ENCODE measurements at regions not wholly inside any gene's neighbourhood (a gene's known extent, or its start where the extent isn't known, plus 50 kb on each side); places are given as distances from the start of the nearest gene placed in this dataset.

DNA sequence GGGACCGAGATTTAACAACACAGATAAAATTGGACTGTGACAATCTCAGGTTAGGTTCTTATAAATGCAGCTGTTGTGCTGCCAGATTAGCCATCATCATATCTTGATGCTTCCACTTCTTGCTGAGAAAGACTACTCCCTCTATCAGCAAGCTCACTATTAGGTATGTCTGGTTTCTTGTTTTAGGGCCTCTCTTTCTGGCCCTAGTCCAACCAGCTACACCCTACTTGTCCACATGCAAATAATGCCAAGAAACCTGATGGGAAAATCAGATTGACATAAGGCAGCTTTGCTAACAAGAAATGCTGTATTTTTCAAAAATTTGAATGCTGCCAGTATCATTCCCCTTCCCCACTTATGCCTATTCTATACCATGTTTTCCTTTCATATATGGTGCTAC is 296.0 kb downstream of the RMST start:
- Mint-ChIP-seq H3K4me1 (no peaks in the 10 kb centered on the region), H3K27ac (no peak overlapping the region), H3K4me3 (no peak overlapping the region), H3K9me3 (peaks cover 0 to 7% (median 2%) of the 10 kb centered on the region in 7 donors), H3K27me3 (ENCODE audit: low read depth in 3 of 3) (no peaks in the 10 kb centered on the region), H3K36me3 (no peaks in the 10 kb centered on the region)
- H3K4me1 ChIP-seq (ENCODE audit: control insufficient read depth in 1 of 2, insufficient read depth in 2 of 2, low read length in 2 of 2) = no peaks in the 10 kb centered on the region
- no peak overlapping the region for H3K4me2 ChIP-seq (replicated peaks; ENCODE audit: extremely low read depth, low read length, poor library complexity, severe bottlenecking)
- no peak overlapping the region for H2AFZ ChIP-seq (ENCODE audit: insufficient read depth, low read depth, low read length, poor library complexity, severe bottlenecking)
- no peaks in the 10 kb centered on the region for H3K27me3 ChIP-seq (ENCODE audit: control insufficient read depth in 2 of 2, insufficient read depth in 2 of 2, low read length in 2 of 2)
- H3K9me3 ChIP-seq (replicated peaks in 1 of 2; ENCODE audit: control insufficient read depth in 1 of 2, insufficient read depth in 1 of 2, low read length in 2 of 2) = no peaks in the 10 kb centered on the region
- H4K20me1 ChIP-seq (ENCODE audit: insufficient read depth, low read length) = no peaks in the 10 kb centered on the region
- no peaks in the 10 kb centered on the region for H3K79me2 ChIP-seq (ENCODE audit: insufficient read depth, low read length)
- no peak for TF ChIP-seq CTCF (IDR thresholded peaks at IDR 0.05)
- intact Hi-C loops (cut with micrococcal nuclease) = no loop called here
- H3K27ac ChIP-seq (ENCODE audit: low read depth in 1 of 2, low read length in 2 of 2) = no peak overlapping the region
- H3K36me3 ChIP-seq (replicated peaks in 1 of 2; ENCODE audit: control insufficient read depth in 1 of 2, insufficient read depth in 2 of 2, low read length in 2 of 2) = no peaks in the 10 kb centered on the region
- H3K9ac ChIP-seq (ENCODE audit: insufficient read depth, low read length, poor library complexity, severe bottlenecking) = no peak overlapping the region
- no peak for DNase-seq
- WGBS (ENCODE audit: insufficient coverage) = no CpG with 5 or more reads among the region's 1 CpG
- no peak overlapping the region for H3K4me3 ChIP-seq (replicated peaks in 1 of 3; ENCODE audit: low read depth in 2 of 3, low read length in 3 of 3)

DNA sequence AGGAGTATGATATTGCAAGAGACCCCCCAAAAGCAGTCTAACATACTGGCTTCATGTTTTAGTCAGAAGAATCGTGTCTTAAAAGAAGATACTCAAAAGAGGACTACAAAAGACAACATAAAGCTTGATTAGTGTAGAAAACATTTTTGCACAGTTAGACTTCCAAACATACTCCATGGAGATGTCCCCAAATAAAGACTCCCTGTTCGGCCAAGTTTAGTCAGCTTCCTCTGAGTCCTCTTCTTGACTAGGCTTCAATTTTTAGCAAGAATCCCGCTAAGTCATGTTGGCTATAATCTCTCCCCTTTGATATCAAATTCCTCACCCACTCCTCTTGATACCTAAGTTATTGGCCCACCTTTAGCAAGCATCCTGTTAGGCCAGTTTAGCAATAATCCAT is 298.0 kb downstream of the RMST start:
- intact Hi-C loops (cut with micrococcal nuclease) = no loop called here
- no peaks in the 10 kb centered on the region for H3K4me1 Mint-ChIP-seq
- H2AFZ ChIP-seq (ENCODE audit: insufficient read depth, low read depth, low read length, poor library complexity, severe bottlenecking) = no peak overlapping the region
- no peak overlapping the region for H3K27ac ChIP-seq (ENCODE audit: low read depth in 1 of 2, low read length in 2 of 2)
- no peaks in the 10 kb centered on the region for H3K36me3 ChIP-seq (replicated peaks in 1 of 2; ENCODE audit: control insufficient read depth in 1 of 2, insufficient read depth in 2 of 2, low read length in 2 of 2)
- no peaks in the 10 kb centered on the region for H4K20me1 ChIP-seq (ENCODE audit: insufficient read depth, low read length)
- no peak overlapping the region for H3K9ac ChIP-seq (ENCODE audit: insufficient read depth, low read length, poor library complexity, severe bottlenecking)
- no peak overlapping the region for H3K27ac Mint-ChIP-seq
- WGBS (ENCODE audit: insufficient coverage) = 96% methylated on average over 2 of the region's 3 CpGs
- H3K4me1 ChIP-seq (ENCODE audit: control insufficient read depth in 1 of 2, insufficient read depth in 2 of 2, low read length in 2 of 2) = no peaks in the 10 kb centered on the region
- no peaks in the 10 kb centered on the region for H3K27me3 ChIP-seq (ENCODE audit: control insufficient read depth in 2 of 2, insufficient read depth in 2 of 2, low read length in 2 of 2)
- no peak overlapping the region for H3K4me3 ChIP-seq (replicated peaks in 1 of 3; ENCODE audit: low read depth in 2 of 3, low read length in 3 of 3)
- H3K4me2 ChIP-seq (replicated peaks; ENCODE audit: extremely low read depth, low read length, poor library complexity, severe bottlenecking) = no peak overlapping the region
- no peaks in the 10 kb centered on the region for H3K36me3 Mint-ChIP-seq
- no peak for DNase-seq
- peaks cover 3 to 9% (median 7%) of the 10 kb centered on the region in 7 donors for H3K9me3 Mint-ChIP-seq
- H3K4me3 Mint-ChIP-seq = no peak overlapping the region
- H3K27me3 Mint-ChIP-seq (ENCODE audit: low read depth in 3 of 3) = no peaks in the 10 kb centered on the region
- no peaks in the 10 kb centered on the region for H3K79me2 ChIP-seq (ENCODE audit: insufficient read depth, low read length)
- H3K9me3 ChIP-seq (replicated peaks in 1 of 2; ENCODE audit: control insufficient read depth in 1 of 2, insufficient read depth in 1 of 2, low read length in 2 of 2) = peaks cover 0 to 6% of the 10 kb centered on the region in 2 donors
- TF ChIP-seq CTCF (IDR thresholded peaks at IDR 0.05) = no peak
